HepG2 (cell line): ENCODE measurements at regions not wholly inside any gene's neighbourhood (a gene's known extent, or its start where the extent isn't known, plus 50 kb on each side); places are given as distances from the start of the nearest gene placed in this dataset.

Source experiments
- ATAC-seq: fragments of 200-7000 bp; cut with Tn5 transposase; 3 replicates; pipeline ENCODE4 v1.9.1; 2020; ENCODE audit warnings: mild to moderate bottlenecking, moderate library complexity
- BruUV-seq: library from RNA; stranded (reverse); fragments of 400-500 nt; replicated peaks from 2 replicates; lab custom pipeline; 2021; lab: Mats Ljungman, UMichigan
- CTCF ChIA-PET: fragments of 300-600 bp; formaldehyde crosslinking; extraction: SDS; loops from one replicate; lab custom pipeline; 2021; ENCODE audit warnings: low total read pairs, inconsistent platforms, low intra/inter-chr PET ratio; lab: Yijun Ruan, JAX
- POLR2A ChIA-PET: fragments of 350-600 bp; sonication (Branson Sonifier 250); formaldehyde crosslinking; loops from one replicate; lab custom pipeline; 2020; ENCODE audit warnings: antibody characterized with exemption, inconsistent platforms; lab: Yijun Ruan, JAX
- DNase-seq: peaks from one replicate; pipeline ENCODE4 v3.0.0-alpha.2; 2015; ENCODE audit warnings: low spot score
- FAIRE-seq: peaks from 3 replicates; lab custom pipeline; 2011; peaks lifted over from hg19 to GRCh38; lab: Jason Lieb, UNC
- H2AFZ ChIP-seq: one replicate; pipeline ENCODE4 v1.6.1; 2011; ENCODE audit warnings: low read length, inconsistent platforms
- H3K27ac ChIP-seq: fragments of 300-600 bp; 3 replicates; pipeline ENCODE4 v1.8.0; 2011; ENCODE audit warnings: mixed run types, mild to moderate bottlenecking, mixed read lengths, low read length, inconsistent platforms; ENCODE audit not compliant: insufficient read depth; ENCODE audit errors: extremely low read length
- H3K27me3 ChIP-seq, 2 experiments: fragments of 200-600 bp in 1 of 2; 2 replicates in 1 of 2; 3 replicates in 1 of 2; pipeline versions ENCODE4 v1.6.0 to v1.8.0; 2011; ENCODE audit warnings: low read length in 2 of 2, mild to moderate bottlenecking in 2 of 2, moderate library complexity in 2 of 2, inconsistent platforms in 1 of 2; ENCODE audit not compliant: insufficient read depth in 2 of 2, control insufficient read depth in 1 of 2
- H3K36me3 ChIP-seq, 2 experiments: fragments of 200-600 bp in 1 of 2; replicated peaks in 1 of 2; 2 replicates in 1 of 2; 3 replicates in 1 of 2; pipeline versions ENCODE4 v1.5.1 to v1.8.0; 2011; ENCODE audit warnings: low read length in 2 of 2, inconsistent platforms in 1 of 2; ENCODE audit not compliant: insufficient read depth in 2 of 2, control insufficient read depth in 1 of 2
- H3K4me1 ChIP-seq: 2 replicates; pipeline ENCODE4 v1.5.1; 2012; ENCODE audit warnings: low read length, inconsistent platforms; ENCODE audit not compliant: insufficient read depth
- H3K4me2 ChIP-seq: 2 replicates; pipeline ENCODE4 v1.6.0; 2011; ENCODE audit warnings: low read depth, low read length, inconsistent platforms
- H3K4me3 ChIP-seq, 3 experiments: fragments of 200-600 bp in 1 of 3; sonication (generic), shearing (Covaris generic) in 1 of 3; replicated peaks in 1 of 3; 2 replicates each; pipeline ENCODE4 v1.5.1; 2011 to 2016; ENCODE audit warnings: low read length in 3 of 3, inconsistent platforms in 2 of 3, low read depth in 2 of 3, mild to moderate bottlenecking in 2 of 3, control low read depth in 1 of 3, mixed read lengths in 1 of 3; ENCODE audit not compliant: insufficient read depth in 1 of 3
- H3K79me2 ChIP-seq: one replicate; pipeline ENCODE4 v1.6.1; 2011; ENCODE audit warnings: low read length, inconsistent platforms; ENCODE audit not compliant: insufficient read depth
- H3K9ac ChIP-seq: 2 replicates; pipeline ENCODE4 v1.6.0; 2011; ENCODE audit warnings: mild to moderate bottlenecking, low read depth, low read length, inconsistent platforms; ENCODE audit not compliant: insufficient read depth
- H3K9me3 ChIP-seq: 2 replicates; pipeline ENCODE4 v1.5.1; 2012; ENCODE audit warnings: mild to moderate bottlenecking, low read length
- H4K20me1 ChIP-seq: 2 replicates; pipeline ENCODE4 v1.6.0; 2011; ENCODE audit warnings: inconsistent platforms, mild to moderate bottlenecking, low read length, moderate library complexity; ENCODE audit not compliant: insufficient read depth
- DR1 ChIP-seq: sonication (generic); formaldehyde crosslinking; IDR thresholded peaks from 2 replicates; pipeline ENCODE4 v1.8.0; 2021; ENCODE audit warnings: mild to moderate bottlenecking, missing genetic modification reagents, inconsistent platforms
- FIP1L1 ChIP-seq: fragments of 200-400 bp; formaldehyde crosslinking; IDR thresholded peaks from 2 replicates; pipeline ENCODE4 v1.6.1; 2018; ENCODE audit warnings: low read depth, mild to moderate bottlenecking, low read length, moderate library complexity, borderline replicate concordance; ENCODE audit not compliant: insufficient read depth
- FOXP1 ChIP-seq, 2 experiments: fragments of 450-650 bp in 1 of 2; IDR thresholded peaks; 2 replicates each; pipeline ENCODE4 v1.6.1; 2017 to 2018; ENCODE audit warnings: antibody characterized with exemption in 1 of 2
- PPARG ChIP-seq: conservative IDR thresholded peaks from 2 replicates; pipeline ENCODE4 v1.6.1; 2016; ENCODE audit warnings: missing biosample characterization, missing genetic modification reagents
- SP2 ChIP-seq: sonication (generic); formaldehyde crosslinking; IDR thresholded peaks from 2 replicates; pipeline ENCODE4 v1.5.1; 2020; ENCODE audit warnings: mild to moderate bottlenecking, missing genetic modification reagents
- ZBTB21 ChIP-seq: sonication (generic); formaldehyde crosslinking; IDR thresholded peaks from 2 replicates; pipeline ENCODE4 v1.4.0; 2020; ENCODE audit warnings: missing genetic modification reagents
- ZFP37 ChIP-seq: sonication (generic); formaldehyde crosslinking; IDR thresholded peaks from 2 replicates; pipeline ENCODE4 v1.4.0; 2020; ENCODE audit warnings: missing genetic modification reagents, borderline replicate concordance
- ZNF207 ChIP-seq: fragments of 450-650 bp; IDR thresholded peaks from 2 replicates; pipeline ENCODE4 v1.6.1; 2016; ENCODE audit warnings: antibody characterized with exemption, borderline replicate concordance
- ZNF30 ChIP-seq: sonication (generic); formaldehyde crosslinking; IDR thresholded peaks from 2 replicates; pipeline ENCODE4 v1.5.0; 2020; ENCODE audit warnings: mild to moderate bottlenecking, missing genetic modification reagents
- ZNF383 ChIP-seq: sonication (generic); formaldehyde crosslinking; IDR thresholded peaks from 2 replicates; pipeline ENCODE4 v1.4.0; 2020; ENCODE audit warnings: missing genetic modification reagents, mild to moderate bottlenecking, borderline replicate concordance
- ZNF484 ChIP-seq: sonication (generic); formaldehyde crosslinking; IDR thresholded peaks from 2 replicates; pipeline ENCODE4 v1.5.1; 2020; ENCODE audit warnings: mild to moderate bottlenecking, low read depth, missing genetic modification reagents, borderline replicate concordance
- ZNF598 ChIP-seq: sonication (generic); formaldehyde crosslinking; IDR thresholded peaks from 2 replicates; pipeline ENCODE4 v1.5.1; 2020; ENCODE audit warnings: mild to moderate bottlenecking, missing genetic modification reagents, borderline replicate concordance
- ZNF772 ChIP-seq: sonication (generic); formaldehyde crosslinking; IDR thresholded peaks from 2 replicates; pipeline ENCODE4 v1.5.0; 2020; ENCODE audit warnings: mild to moderate bottlenecking, missing genetic modification reagents
- WGBS: methylation state at CpG from one replicate; pipeline ENCODE4 v1.1.6; 2017; ENCODE audit warnings: low lambda C conversion rate; 5-methylcytosine and 5-hydroxymethylcytosine counted together
- in situ Hi-C: cut with HindIII; loops from 2 replicates; pipeline ENCODE4 v1.10.0; 2017; ENCODE audit warnings: low pct_unique_long_range_greater_than_20kb; ENCODE audit not compliant: extremely low pct_ligation_motif_present
- intact Hi-C: fragments of 100-400 bp; cut with micrococcal nuclease; formaldehyde crosslinking; loops from one replicate; pipeline ENCODE4 v1.10.0; 2022; ENCODE audit not compliant: unreplicated experiment
- TF ChIP-seq, protein P1 (sequence below): sonication (generic); formaldehyde crosslinking; IDR thresholded peaks from 2 replicates; pipeline ENCODE4 v1.5.0; 2020; ENCODE audit warnings: mild to moderate bottlenecking, missing genetic modification reagents, moderate library complexity
- TF ChIP-seq, protein P2 (sequence below): sonication (generic); formaldehyde crosslinking; IDR thresholded peaks from 2 replicates; pipeline ENCODE4 v1.5.0; 2020; ENCODE audit warnings: mild to moderate bottlenecking, missing genetic modification reagents

DNA sequence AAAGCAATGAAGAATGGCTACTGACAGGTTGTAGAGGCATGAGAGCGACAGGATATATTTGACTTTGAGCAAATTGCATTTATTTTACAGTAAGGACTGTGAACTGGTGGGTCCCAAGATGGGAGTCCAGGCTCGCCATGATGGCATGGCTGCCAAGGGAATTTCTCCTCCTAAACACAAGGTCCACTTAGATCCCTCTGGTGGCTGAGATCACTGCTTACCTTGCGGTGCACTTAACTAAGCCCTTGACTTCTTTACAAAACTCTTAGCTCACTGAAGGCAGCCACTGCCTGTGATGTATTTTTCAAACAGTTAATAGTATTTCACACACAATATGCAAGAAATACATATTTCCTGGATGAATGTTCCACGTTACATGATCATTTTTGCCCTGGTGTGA is 50.3 kb upstream of the SORBS2 start:
- BruUV-seq, result no TSS peak
- Histone ChIP-seq H4K20me1 (no peaks in the 10 kb centered on the region), H3K27ac (no peak overlapping the region), H3K4me1 (no peaks in the 10 kb centered on the region), H3K36me3 (no peaks in the 10 kb centered on the region), H3K4me3 (no peak overlapping the region), H3K9ac (no peak overlapping the region), H3K79me2 (no peaks in the 10 kb centered on the region), H3K27me3 (peaks cover 0 to 5% of the 10 kb centered on the region in 2 experiments; a peak in 1 of 5 replicates), H3K4me2 (no peak overlapping the region), H3K9me3 (peaks cover 12% of the 10 kb centered on the region; the same call in 1 of the 2 replicates), H2AFZ (no peak overlapping the region)
- peak; percentile 51 for ATAC-seq
- in situ Hi-C loops (no loop called here), intact Hi-C loops (no loop called here)
- ChIA-PET CTCF (no interaction called here), POLR2A (no interaction called here)
- WGBS, result 41% methylated on average over 4 of the region's 4 CpGs
- no peak for DNase-seq
- TF ChIP-seq ZNF484, result no peak
- TF ChIP-seq, protein P1, sequence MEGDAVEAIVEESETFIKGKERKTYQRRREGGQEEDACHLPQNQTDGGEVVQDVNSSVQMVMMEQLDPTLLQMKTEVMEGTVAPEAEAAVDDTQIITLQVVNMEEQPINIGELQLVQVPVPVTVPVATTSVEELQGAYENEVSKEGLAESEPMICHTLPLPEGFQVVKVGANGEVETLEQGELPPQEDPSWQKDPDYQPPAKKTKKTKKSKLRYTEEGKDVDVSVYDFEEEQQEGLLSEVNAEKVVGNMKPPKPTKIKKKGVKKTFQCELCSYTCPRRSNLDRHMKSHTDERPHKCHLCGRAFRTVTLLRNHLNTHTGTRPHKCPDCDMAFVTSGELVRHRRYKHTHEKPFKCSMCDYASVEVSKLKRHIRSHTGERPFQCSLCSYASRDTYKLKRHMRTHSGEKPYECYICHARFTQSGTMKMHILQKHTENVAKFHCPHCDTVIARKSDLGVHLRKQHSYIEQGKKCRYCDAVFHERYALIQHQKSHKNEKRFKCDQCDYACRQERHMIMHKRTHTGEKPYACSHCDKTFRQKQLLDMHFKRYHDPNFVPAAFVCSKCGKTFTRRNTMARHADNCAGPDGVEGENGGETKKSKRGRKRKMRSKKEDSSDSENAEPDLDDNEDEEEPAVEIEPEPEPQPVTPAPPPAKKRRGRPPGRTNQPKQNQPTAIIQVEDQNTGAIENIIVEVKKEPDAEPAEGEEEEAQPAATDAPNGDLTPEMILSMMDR (CRISPR knock-in tag), result peak; percentile 26; the same call in 1 of the 2 replicates
- no peak for FAIRE-seq

DNA sequence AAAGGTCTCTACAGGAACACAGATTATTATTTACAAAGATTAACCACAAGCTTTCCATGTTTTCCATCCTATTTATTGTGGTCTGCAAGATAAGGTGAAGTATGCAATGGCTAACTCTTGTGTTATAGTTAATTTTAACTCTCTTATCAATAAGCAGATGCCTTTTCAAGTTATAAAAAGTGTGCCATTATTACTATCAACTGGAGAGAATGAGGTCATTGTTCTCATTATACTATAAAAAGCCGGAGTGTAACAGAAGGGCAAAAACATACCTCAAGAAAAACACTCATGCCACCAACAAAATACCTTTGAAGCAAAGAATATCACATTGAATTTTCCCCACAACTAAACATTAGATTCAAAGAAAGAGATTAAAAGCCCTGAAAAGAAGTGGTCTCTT is 52.0 kb upstream of the SORBS2 start:
- DNase-seq, result no peak
- ChIA-PET POLR2A (no interaction called here), CTCF (no interaction called here)
- Histone ChIP-seq H3K9me3 (no peaks in the 10 kb centered on the region), H3K9ac (no peak overlapping the region), H2AFZ (no peak overlapping the region), H4K20me1 (no peaks in the 10 kb centered on the region), H3K36me3 (no peaks in the 10 kb centered on the region), H3K79me2 (no peaks in the 10 kb centered on the region), H3K4me2 (no peak overlapping the region), H3K27me3 (peaks cover 0 to 5% of the 10 kb centered on the region in 2 experiments; a peak in 2 of 5 replicates), H3K4me1 (no peaks in the 10 kb centered on the region), H3K4me3 (no peak overlapping the region), H3K27ac (no peak overlapping the region)
- FAIRE-seq, result no peak
- BruUV-seq, result no TSS peak
- intact Hi-C loops (no loop called here), in situ Hi-C loops (no loop called here)
- ATAC-seq, result no peak
- 45% methylated on average over 1 of the region's 1 CpG for WGBS
- TF ChIP-seq ZBTB21 (CRISPR knock-in tag) (no peak), ZNF207 (no peak), PPARG (CRISPR knock-in tag) (no peak), FOXP1 (IDR thresholded peaks at IDR 0.05) (no peak), FOXP1 (CRISPR knock-in tag; IDR thresholded peaks at IDR 0.05) (no peak), ZNF30 (no peak), ZNF598 (no peak), SP2 (no peak), ZNF772 (no peak), FIP1L1 (no peak), ZFP37 (CRISPR knock-in tag) (no peak), DR1 (CRISPR knock-in tag) (no peak), ZNF383 (CRISPR knock-in tag) (no peak)
- TF ChIP-seq, protein P2, sequence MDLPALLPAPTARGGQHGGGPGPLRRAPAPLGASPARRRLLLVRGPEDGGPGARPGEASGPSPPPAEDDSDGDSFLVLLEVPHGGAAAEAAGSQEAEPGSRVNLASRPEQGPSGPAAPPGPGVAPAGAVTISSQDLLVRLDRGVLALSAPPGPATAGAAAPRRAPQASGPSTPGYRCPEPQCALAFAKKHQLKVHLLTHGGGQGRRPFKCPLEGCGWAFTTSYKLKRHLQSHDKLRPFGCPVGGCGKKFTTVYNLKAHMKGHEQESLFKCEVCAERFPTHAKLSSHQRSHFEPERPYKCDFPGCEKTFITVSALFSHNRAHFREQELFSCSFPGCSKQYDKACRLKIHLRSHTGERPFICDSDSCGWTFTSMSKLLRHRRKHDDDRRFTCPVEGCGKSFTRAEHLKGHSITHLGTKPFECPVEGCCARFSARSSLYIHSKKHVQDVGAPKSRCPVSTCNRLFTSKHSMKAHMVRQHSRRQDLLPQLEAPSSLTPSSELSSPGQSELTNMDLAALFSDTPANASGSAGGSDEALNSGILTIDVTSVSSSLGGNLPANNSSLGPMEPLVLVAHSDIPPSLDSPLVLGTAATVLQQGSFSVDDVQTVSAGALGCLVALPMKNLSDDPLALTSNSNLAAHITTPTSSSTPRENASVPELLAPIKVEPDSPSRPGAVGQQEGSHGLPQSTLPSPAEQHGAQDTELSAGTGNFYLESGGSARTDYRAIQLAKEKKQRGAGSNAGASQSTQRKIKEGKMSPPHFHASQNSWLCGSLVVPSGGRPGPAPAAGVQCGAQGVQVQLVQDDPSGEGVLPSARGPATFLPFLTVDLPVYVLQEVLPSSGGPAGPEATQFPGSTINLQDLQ (CRISPR knock-in tag), result no peak
